Iris pigment epithelial cell (primary cell): ENCODE measurements at regions not wholly inside any gene's neighbourhood (a gene's known extent, or its start where the extent isn't known, plus 50 kb on each side); places are given as distances from the start of the nearest gene placed in this dataset.
A peak's percentile ranks its signal among the peaks of the same experiment; 100 is the strongest.
"Not testable (repeated sequence)": the region's sequence is repeated elsewhere in the genome, so short reads cannot be mapped to it uniquely, and the experiment has no call there.

Experiments used
- DNase-seq: peaks from one replicate; pipeline ENCODE4 v3.0.0-alpha.2; 2011; ENCODE audit warnings: low read depth

GRCh38 chr11:38718659-38719058 lies 2120.6 kb upstream of the RAG2 start:
- no peak for DNase-seq

GRCh38 chr11:38718049-38718448 lies 2120.0 kb upstream of the RAG2 start:
- no peak for DNase-seq

DNA sequence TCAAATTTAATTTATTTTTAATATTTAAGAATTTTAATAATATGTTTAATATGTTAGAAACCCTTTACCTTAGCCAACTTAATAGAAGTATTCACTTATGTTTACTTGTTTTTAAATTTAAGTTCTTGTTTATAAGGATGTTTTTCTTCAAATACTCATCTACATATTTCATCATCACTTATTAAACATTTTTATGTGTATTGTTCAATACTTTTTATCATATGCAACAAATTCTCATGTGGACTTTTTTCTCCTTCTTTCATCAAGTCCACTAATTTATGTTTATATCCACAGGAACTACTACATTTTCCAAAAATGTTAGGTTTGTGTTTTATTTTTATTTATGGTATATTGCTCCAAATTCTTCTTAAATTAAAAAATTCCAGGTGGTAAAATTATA lies 2113.1 kb upstream of the RAG2 start:
- DNase-seq = no peak

GRCh38 chr11:38710262-38710661 lies 2112.2 kb upstream of the RAG2 start:
- DNase-seq = no peak

- no peak for DNase-seq
Observed at GRCh38 chr11:38700111-38700510, 2102.1 kb upstream of the RAG2 start.

- no peak for DNase-seq
Observed at GRCh38 chr11:38693306-38693705, 2095.3 kb upstream of the RAG2 start.

GRCh38 chr11:38690211-38690610 lies 2092.2 kb upstream of the RAG2 start:
- DNase-seq = not testable (repeated sequence)

DNA sequence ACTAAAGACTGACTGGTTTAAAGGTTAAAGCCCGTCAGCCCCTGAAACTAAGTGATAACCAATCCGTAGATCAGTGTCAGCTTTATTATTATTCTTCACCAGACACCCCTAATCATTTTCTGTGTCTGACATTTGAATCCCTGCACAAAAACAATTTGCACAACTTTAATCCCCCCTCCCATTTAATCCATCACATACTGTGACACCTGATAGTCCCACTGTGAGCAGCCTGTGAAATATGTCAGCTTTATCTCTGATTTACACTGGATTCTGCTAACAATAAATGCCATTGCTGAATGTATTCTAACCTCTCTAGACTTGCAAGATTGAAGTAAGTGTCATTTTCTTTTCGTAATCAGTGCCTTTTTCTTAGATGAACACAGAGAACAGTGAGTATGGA lies 2089.0 kb upstream of the RAG2 start:
- no peak for DNase-seq

DNA sequence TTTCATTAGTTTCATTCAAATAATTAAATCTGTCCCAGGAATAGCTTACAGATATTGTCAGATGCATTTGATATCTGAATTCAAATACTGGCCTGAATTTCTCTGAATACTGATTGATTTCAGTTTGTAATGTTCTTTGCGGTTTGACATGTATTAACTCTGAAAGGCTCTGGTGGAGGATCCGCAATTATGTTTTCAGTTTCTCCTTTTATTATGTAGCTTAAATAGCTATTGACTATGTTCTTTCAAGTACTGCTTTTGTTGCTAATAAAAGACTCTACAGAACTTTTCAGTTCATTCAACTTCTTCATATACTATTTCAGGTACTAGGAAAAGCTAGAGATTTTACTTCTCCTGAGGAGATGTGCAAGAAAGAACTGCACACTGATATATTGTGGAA lies 2085.4 kb upstream of the RAG2 start:
- DNase-seq = no peak

DNA sequence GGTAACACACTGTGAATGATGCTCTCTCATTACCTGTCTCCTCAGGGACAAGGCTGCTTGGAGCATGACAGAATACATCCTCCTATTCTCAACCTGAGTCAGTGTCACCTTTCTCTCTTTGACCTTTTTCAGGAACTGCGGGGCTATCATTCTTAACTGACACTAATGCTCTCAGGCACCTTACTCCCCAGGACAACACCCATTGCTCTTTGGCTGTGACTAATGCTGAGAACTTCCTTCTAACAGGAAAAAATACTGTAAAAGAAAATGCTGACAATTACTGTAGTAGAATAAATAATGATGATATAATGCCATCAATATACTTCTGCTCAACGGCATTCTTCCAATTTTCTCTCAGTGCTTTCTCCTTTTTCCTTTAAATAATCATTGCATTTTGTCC lies 2082.7 kb upstream of the RAG2 start:
- DNase-seq = no peak

GRCh38 chr11:38680166-38680565 lies 2082.1 kb upstream of the RAG2 start:
- DNase-seq = no peak

DNA sequence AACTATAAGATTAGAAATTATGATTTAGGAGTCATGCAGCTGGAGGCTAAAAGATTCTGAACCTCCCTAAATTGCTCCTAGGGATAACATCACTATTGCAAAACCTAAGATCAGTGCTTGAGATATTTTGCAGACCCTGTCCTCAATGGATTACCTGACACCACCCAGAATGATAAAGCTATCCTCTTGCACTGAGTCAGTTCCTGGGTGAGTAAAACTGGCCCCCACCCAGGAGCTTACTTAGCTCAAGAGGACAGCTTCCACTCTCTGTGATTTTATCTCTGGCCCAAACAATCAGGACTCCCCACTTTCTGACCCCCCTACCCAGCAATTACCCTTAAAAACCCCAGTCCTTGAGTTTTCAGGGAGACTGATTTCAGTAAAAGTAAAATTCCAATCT lies 2074.4 kb upstream of the RAG2 start:
- DNase-seq = no peak

DNA sequence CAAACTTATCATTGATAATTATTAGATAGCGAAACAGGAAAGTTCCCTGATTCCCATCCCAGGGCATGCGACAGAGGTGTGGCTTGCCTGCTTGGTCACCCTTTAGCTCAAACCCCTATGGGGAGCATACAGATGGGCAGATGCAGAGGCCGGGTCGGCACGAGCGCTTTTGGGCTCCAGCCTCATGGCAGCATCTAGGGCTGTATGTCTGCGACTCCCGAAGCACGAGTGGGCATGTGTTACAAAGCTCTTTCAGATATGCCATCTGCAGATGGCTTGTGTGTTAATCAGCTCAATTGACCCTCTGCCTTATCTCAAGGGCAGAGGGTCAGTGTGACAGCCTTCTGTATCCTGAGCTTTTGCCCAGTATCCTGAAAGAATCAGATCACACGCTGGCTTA lies 2069.3 kb upstream of the RAG2 start:
- DNase-seq = no peak

DNA sequence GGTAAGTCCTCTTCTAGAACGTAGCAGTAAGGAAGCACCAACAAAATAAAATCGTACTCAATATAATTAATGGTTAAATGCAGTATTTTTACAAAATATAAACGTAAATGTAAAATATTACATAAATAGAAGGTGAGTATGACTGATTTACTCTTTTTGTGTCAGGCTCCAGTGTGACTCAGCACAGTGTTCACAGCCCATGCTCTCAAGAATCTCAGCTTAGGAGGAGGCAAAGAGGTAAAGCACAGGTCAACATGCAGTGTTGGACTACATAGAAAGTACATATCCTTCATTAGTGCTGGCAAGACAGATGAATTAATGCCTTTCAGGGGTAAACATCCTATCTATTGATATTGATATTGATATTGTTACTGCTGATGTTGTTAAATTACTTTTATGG lies 2050.6 kb upstream of the RAG2 start:
- no peak for DNase-seq

- no peak for DNase-seq
Observed at GRCh38 chr11:38646382-38646781, 2048.3 kb upstream of the RAG2 start.

DNA sequence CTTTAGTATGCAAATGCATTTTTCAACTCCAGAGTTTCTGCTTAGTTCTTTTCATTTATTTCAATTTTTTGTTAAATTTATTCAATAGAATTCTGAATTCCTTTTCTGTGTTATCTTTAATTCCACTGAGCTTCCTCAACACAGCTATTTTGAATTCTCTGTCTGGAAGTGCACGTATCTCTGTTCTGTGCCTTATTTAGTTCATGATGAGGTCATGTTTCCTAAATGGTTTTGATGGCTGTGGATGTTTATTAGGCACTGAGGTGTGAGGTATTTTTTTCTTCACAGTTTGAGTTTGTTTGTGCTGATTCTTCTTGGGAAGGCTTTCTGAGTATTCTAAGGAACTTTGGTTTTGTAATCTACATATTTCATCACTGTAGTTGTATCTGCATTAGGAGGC lies 2042.8 kb upstream of the RAG2 start:
- DNase-seq = no peak

GRCh38 chr11:38612701-38613100 lies 2014.7 kb upstream of the RAG2 start:
- no peak for DNase-seq

GRCh38 chr11:38601371-38601770 lies 2003.3 kb upstream of the RAG2 start:
- not testable (repeated sequence) for DNase-seq

- DNase-seq = no peak
Observed at GRCh38 chr11:38598418-38598817, 2000.4 kb upstream of the RAG2 start.

DNA sequence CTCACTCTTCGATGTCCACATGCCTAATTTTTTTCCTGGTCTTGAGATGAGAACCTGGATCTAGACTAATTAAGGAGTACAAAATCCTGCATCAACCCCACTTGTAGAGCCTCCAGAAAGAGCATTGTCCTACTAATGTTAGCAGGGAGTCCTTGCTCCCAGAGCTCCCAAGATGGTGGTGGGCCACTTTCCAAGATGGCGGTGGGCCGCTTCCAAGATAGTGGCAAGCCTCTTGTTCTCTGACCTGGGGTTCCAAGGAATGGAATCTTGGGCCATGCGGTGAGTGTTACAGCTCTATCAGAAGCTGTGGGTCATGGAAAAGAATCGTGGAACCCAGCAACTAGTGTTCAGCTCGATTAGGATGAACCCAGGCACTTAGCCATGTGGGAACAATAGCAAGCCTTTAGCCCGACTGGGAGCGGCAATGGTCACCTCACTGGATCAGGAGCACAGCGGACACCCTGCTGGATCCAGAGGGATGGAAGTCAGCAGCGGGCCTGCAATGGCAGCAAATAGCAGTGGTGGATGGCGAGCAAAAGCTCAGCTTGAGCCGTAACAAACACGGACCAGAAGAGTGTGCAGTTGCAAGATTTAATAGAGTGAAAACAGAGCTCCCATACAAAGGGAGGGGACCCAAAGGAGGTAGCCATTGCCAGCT lies 1997.5 kb upstream of the RAG2 start:
- not testable (repeated sequence) for DNase-seq

GRCh38 chr11:38594895-38595294 lies 1996.9 kb upstream of the RAG2 start:
- no peak for DNase-seq

- peak; percentile 20 for DNase-seq
Observed at GRCh38 chr11:38593649-38594048, 1995.6 kb upstream of the RAG2 start.

- DNase-seq = no peak
Observed at GRCh38 chr11:38582756-38583155, 1984.7 kb upstream of the RAG2 start.

- DNase-seq = peak; percentile 3
Observed at GRCh38 chr11:38582151-38582550, 1984.1 kb upstream of the RAG2 start.

DNA sequence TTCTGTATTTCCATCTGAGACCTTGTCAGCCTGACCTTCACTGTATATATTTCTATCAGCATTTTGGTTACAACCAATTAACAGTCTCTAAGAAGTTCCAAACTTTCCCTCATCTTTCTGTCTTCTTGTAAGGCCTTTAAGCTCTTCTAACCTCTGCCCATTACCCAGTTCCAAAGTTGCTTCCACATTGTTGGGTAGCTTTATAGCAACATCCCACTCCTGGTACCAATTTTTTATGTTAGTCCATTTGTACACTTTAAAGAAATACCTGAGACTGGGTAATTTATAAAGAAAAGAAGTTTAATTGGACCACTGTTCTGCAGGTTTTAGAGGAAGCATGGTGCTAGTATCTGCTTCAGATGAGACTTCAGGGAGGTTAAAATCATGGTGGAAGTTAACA lies 1979.7 kb upstream of the RAG2 start:
- no peak for DNase-seq
